ENCODE measurements at regions not wholly inside any gene's neighbourhood (a gene's known extent, or its start where the extent isn't known, plus 50 kb on each side); places are given as distances from the start of the nearest gene placed in this dataset.

GRCh38 chr2:62415518-62415917 is 90.5 kb downstream of the TMEM17 start:
- peaks cover 23% of the 10 kb centered on the region for H3K9me3 Mint-ChIP-seq
- H3K27me3 Mint-ChIP-seq (ENCODE audit: low read depth), result no peaks in the 10 kb centered on the region
- no peak overlapping the region for H3K27ac Mint-ChIP-seq
- H3K4me3 Mint-ChIP-seq, result no peak overlapping the region
- no peak for DNase-seq (ENCODE audit: low spot score)
- ChIA-PET CTCF (no interaction called here), POLR2A (no interaction called here)
- H3K4me1 Mint-ChIP-seq, result peaks cover 17% of the 10 kb centered on the region
- H3K36me3 Mint-ChIP-seq, result peaks cover 5% of the 10 kb centered on the region
- ATAC-seq, result no peak
- no peak for TF ChIP-seq ZSCAN18 (CRISPR knock-in tag; IDR thresholded peaks at IDR 0.05)
- no peak for TF ChIP-seq PREB (CRISPR knock-in tag; IDR thresholded peaks at IDR 0.05; ENCODE audit: borderline replicate concordance)
- TF ChIP-seq CREB1 (CRISPR knock-in tag; IDR thresholded peaks at IDR 0.05), result no peak
- no peak for TF ChIP-seq AFF4 (CRISPR knock-in tag; IDR thresholded peaks at IDR 0.05; ENCODE audit: borderline replicate concordance)
- no peak for TF ChIP-seq ZNF138 (CRISPR knock-in tag; conservative IDR thresholded peaks at IDR 0.05)
- no peak for TF ChIP-seq ZBTB21 (CRISPR knock-in tag; IDR thresholded peaks at IDR 0.05; ENCODE audit: borderline replicate concordance)
- TF ChIP-seq MXD4 (CRISPR knock-in tag; IDR thresholded peaks at IDR 0.05; ENCODE audit: borderline replicate concordance), result no peak
- TF ChIP-seq ZNF416 (CRISPR knock-in tag; IDR thresholded peaks at IDR 0.05), result no peak
- no peak for TF ChIP-seq ESRRA (CRISPR knock-in tag; IDR thresholded peaks at IDR 0.05; ENCODE audit: borderline replicate concordance)
- TF ChIP-seq NFE2L1 (CRISPR knock-in tag; IDR thresholded peaks at IDR 0.05), result no peak
- no peak for TF ChIP-seq E2F1 (CRISPR knock-in tag; IDR thresholded peaks at IDR 0.05)
- no peak for TF ChIP-seq NFATC4 (CRISPR knock-in tag; IDR thresholded peaks at IDR 0.05)
- TF ChIP-seq GTF2I (CRISPR knock-in tag; conservative IDR thresholded peaks at IDR 0.05), result no peak
- TF ChIP-seq ZBTB43 (CRISPR knock-in tag; IDR thresholded peaks at IDR 0.05), result no peak
- TF ChIP-seq STAT6 (CRISPR knock-in tag; conservative IDR thresholded peaks at IDR 0.05; ENCODE audit: low read depth), result no peak
- TF ChIP-seq ZNF423 (CRISPR knock-in tag; IDR thresholded peaks at IDR 0.05), result no peak
- no peak for TF ChIP-seq MAX (CRISPR knock-in tag; IDR thresholded peaks at IDR 0.05)
- TF ChIP-seq JAZF1 (CRISPR knock-in tag; IDR thresholded peaks at IDR 0.05), result no peak
- no peak for TF ChIP-seq TCF7 (CRISPR knock-in tag; IDR thresholded peaks at IDR 0.05; ENCODE audit: low read depth)
- no peak for TF ChIP-seq CBFB (CRISPR knock-in tag; IDR thresholded peaks at IDR 0.05; ENCODE audit: low read depth)

Measured in WTC11 (cell line).